IPS-18c (cell line): ENCODE measurements at regions not wholly inside any gene's neighbourhood (a gene's known extent, or its start where the extent isn't known, plus 50 kb on each side); places are given as distances from the start of the nearest gene placed in this dataset.

Experiments
- H3K4me3 ChIP-seq: 2 replicates; pipeline ENCODE4 v1.7.0; 2013; ENCODE audit warnings: low read depth, mild to moderate bottlenecking, low read length, moderate library complexity; ENCODE audit not compliant: insufficient read depth
- H3K9me3 ChIP-seq: one replicate; pipeline ENCODE4 v1.6.1; 2013; ENCODE audit warnings: mild to moderate bottlenecking, low read length, moderate library complexity; ENCODE audit not compliant: control insufficient read depth, insufficient read depth

DNA sequence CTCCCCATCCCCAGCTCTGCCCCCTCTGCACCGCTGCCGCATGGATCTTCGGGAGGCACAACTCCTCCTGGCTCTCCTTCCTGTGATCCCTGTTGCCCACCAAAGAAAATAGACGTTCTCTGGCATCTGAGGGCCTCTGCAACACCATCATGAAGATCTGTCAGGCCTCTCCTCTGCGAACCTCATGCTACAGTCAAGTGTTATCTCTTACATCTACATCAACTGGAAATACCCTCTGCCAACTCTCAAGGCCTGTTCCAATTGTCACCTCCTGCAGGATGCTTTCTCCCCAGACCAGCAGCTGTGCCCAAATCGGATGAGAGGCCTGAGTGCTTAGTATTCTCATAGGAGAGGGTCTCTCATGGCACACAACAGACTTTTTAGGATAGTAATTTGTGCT, 478.4 kb downstream of the BCL11A start:
- no peaks in the 10 kb centered on the region for H3K9me3 ChIP-seq

DNA sequence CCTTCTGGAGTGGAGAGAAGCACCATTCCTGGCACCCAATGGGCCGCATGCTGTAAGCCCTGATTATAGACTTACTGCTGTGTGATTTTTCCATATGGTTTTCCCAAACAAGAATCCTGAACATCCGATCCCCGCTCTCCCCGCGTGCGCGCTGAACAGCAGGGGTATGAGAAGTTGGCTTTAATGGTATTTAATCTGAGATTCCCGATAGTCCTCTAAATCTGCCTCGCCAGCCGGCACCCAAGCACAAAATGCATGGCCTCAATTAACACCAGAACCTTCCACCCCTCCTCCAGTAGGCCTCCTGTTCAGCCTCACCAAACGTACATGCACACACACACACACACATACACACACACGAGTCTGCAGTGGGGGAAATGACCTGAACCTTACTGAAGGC, 480.3 kb downstream of the BCL11A start:
- Histone ChIP-seq H3K9me3 (no peaks in the 10 kb centered on the region), H3K4me3 (no peak overlapping the region)

More for the DNA sequence above, 478.4 kb downstream of the BCL11A start:
- H3K4me3 ChIP-seq = no peak overlapping the region

DNA sequence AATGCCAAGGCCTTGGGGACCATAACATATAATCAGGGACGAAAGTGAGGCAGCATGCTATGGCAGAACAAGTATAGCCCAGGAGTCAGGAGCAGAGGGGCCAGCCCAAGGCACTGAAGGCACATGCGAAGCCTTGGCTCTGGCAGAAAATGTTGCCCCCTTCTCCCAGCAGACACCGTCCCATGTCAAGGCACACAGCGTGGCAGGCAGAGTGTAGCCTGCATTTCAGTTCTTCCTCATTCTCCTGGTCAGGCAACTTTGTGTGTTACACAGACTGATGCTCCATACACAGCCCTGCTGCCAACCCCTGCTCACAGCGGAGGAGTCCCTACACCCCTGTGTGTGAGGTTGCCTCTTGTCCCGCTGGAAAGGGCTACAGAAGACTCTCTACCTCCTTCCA, 480.8 kb downstream of the BCL11A start:
- no peak overlapping the region for H3K4me3 ChIP-seq
- no peaks in the 10 kb centered on the region for H3K9me3 ChIP-seq

DNA sequence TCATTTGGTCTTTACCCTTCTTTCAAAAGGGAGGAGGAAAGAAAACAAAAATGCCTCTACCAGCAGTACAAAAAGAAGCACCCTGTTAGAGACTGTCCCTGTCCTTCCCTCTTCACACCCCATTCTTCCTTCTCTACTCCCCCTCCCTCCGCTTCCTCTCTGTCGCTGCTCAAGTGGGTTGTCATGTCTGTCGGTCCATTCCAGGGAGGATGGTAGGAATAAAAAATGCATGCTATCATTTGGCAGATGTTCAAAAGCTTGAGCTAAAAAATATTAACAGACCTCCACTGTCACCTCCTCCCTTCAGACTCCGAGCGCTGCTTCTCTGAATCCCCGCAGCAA, 482.0 kb downstream of the BCL11A start:
- H3K4me3 ChIP-seq = no peak overlapping the region
- no peaks in the 10 kb centered on the region for H3K9me3 ChIP-seq

DNA sequence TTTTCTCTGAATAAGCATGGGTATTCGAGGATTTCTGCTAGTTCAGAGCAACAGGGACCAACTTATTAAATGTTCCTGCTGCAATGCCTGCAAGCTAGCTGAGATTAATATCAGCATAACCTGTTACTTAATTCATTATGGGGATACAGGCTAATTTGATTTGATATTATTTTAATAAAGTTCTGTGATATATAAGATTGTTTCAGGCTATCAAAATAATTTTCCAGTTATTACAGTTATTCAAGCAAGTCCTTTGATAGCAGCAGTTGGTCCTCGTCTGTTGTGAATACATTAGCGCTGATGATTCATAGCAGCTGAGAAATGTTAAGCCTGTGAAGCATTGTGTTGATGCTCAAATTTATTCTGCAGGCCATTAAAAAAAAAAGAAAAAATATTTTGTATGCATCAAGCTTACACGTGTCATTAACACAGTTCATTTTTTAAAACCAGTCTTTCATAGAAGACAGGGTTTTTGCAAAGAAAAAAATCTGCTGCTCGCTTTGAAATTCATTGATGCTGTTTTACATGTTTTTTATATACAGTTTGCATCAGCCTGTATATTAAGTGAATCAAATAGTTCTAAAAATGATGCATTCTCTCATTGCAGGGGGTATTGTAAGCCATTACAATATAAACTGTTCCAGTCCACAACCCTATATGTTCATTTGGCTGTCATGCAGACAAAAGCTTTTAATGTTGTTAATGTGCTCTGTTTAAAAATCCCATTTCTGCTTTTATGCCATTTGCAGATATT, 482.5 kb downstream of the BCL11A start:
- no peaks in the 10 kb centered on the region for H3K9me3 ChIP-seq
- H3K4me3 ChIP-seq = no peak overlapping the region

DNA sequence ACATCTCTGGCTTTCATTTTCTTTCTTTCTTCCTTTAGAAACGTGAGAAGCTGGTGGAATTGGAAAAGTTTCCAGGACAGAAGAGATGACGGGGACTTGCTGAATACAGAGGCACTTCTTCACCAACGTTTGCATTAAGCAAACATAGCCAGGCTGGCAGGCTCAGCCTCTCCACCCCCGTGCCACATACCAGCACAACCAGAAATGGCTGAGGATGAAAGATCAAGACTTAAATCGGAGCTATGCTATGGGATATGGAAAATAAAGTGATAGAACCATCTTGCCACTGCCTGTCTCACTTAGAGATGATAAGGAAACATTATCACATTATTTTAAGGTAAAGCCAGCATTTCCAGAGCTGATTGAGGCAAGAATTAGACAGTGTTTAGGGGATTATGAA, 483.3 kb downstream of the BCL11A start:
- H3K4me3 ChIP-seq = no peak overlapping the region
- H3K9me3 ChIP-seq = no peaks in the 10 kb centered on the region

DNA sequence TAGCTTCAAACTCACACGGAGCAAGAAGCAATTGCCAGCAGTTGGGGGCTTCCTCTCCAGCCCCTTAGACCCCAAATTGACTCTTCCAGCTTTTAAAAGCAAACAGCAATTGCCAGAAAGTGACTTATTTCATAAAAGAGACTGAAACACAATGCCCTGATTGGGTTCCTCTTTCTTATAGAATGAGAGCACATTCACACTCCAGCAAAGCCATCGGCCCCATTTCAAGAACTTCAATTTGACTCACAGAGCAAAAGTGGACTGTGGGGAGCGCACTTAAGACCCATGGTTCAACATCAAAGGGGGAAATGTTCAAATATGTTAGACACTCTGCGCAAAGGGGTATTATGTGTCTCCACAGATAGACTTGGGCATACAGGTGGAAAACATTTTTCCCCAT, 484.7 kb downstream of the BCL11A start:
- Histone ChIP-seq H3K4me3 (no peak overlapping the region), H3K9me3 (no peaks in the 10 kb centered on the region)

DNA sequence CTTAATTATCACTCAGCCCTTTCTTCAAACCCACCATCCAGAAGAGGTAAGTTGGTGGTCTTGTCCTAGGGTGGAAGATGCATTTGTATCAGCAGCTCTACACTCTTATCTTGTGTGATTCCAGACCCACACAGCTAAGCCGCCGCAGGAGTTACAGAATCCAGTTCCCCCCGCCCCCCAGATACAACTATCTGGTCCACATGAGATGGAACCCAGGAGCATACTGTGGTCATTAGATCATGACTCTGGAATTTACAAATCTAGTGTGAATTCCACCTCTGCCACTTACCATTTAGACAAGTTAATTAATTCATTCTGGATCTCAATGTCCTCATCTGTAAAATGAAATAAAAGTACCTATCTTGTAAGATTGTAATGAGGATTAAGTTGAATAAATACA, 486.4 kb downstream of the BCL11A start:
- Histone ChIP-seq H3K4me3 (no peak overlapping the region), H3K9me3 (no peaks in the 10 kb centered on the region)

DNA sequence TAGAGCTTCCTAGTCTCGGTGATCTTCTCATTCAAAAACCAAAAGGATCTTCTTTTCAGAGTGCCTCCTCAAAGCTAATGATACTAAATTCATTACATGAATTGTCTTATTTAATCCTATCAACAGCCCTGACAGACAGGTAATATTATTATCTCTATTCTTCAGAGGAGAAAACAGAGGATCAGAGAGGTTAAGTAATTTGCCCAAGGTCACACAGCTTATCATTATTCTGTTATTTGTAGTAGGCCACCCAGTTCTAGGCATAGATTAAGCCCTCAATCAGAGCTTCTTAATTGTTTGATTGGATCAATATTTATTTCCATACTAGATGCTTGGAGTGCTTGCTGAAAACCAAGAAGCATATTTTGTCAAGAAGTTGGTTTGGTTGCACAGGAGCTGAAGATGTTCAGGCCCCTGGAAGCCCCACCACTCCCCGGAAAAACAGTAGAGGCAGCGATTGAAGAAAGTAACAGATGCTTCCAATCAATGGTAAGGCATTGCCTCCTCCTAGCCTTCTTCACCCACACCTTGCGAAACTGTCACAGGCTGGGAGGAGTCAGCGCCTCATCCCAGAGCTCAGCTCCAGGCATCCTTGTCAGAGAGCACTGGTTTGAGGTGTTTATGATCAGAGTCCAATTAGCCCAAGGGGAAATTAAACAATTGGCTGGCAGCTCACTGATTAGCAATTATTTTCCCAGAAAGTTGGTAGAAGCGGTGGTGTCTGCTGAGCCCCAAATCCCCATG, 487.2 kb downstream of the BCL11A start:
- H3K9me3 ChIP-seq = no peaks in the 10 kb centered on the region
- H3K4me3 ChIP-seq = no peak overlapping the region

DNA sequence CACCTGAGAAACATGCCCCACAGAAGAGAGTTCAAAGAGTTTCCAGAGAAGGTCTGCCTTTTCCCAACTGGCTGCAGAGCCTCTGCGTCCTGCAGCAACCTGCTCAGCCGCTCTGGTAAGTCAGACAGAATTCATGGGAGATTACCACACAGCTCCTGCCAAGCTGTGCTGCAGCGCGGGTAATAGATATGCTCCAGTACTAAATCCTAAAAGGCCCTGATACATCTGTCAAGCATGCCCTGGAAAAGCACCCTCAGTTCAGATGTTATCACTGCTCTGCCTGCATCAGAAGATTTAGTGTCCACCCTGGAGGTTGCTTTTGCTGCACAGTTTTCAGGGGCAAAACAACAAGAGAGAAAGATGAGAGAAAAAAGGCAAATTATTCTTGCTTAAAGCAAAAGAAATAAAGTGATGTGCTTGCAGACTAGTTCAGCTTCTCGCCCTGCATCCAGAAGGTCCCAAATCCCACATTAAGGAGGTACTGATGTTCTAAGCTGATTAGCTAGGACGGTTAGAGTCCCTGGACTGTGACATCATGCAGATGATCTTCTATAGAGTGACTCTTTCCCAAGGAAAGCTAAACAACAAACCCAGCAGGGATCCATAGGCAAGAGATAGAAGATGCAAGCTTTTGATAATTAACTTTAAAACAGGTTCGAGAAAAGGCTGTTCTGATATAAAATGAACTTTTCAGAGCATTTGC, 488.6 kb downstream of the BCL11A start:
- H3K4me3 ChIP-seq = no peak overlapping the region
- H3K9me3 ChIP-seq = no peaks in the 10 kb centered on the region

DNA sequence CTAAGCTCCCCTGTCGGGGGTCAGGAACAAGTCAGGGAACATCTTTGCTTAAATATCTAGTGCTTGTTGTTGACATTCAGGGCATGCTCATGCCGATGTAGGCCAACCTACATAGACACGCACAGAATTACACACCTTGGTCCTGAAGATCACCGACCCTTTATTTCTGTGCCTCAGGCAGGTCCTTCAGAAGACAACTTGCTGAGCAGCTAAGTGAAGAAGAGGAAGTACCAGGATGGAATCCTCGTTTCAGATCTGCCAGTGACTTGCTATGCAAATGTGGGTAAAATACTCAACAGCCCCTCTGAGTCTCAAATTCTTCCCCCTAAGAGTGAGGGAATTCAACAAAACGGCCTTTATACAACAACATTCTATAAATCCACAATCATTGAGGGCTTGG, 494.7 kb downstream of the BCL11A start:
- Histone ChIP-seq H3K9me3 (no peaks in the 10 kb centered on the region), H3K4me3 (no peak overlapping the region)

DNA sequence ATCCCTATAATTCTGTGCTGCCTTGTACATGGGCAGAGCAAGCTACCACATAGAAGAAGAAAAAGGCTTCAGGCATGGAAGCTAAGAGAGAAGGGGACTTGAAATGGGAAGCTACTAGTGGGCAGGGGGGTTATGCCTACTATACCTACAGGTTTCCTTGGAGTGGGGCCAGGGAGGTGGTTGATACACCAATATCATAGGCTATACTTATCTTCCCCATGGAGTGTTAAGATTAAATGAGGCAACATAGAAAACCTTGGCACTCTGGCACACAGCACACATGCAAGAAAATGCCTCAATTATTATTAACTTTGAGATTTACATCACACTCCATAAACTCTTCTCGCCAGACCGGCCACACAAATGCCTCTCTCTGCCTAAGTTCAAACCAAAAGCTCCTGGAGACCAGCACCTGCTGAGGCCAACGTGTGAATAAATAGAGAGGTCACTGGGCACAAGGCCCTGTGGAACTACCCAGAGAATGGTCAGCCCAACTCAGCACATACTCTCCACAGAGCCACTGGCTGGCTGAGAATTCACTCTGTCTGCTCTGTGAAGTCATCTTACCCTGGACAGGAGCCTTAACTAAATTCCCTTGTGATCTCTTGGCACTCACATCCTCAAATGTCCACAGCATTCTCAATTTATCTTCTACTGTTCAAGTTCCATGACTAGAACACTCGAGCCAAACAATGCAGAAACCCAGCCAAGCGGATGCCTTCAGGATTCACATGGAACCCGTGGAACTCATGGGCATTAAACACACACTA, 498.7 kb downstream of the BCL11A start:
- Histone ChIP-seq H3K9me3 (no peaks in the 10 kb centered on the region), H3K4me3 (no peak overlapping the region)

DNA sequence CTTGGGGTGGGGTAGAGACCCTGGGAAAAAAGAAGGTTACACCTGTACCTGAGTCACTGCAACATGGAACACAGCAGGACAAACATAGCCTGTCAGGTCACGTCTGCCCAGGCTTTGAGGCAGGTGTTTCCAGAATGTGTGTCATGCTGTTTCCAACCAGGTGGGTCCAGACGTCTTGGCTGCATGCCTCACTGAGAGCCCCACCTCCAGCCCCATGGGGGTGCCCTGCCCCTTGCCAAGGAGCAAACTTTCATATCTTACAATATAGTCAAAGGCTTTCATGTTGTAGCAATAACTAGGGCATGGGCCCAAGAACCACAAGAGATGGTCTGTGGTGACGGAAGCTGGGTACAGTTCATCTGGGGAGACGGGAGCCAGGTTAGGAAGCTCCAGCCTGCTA, 499.7 kb downstream of the BCL11A start:
- no peak overlapping the region for H3K4me3 ChIP-seq

DNA sequence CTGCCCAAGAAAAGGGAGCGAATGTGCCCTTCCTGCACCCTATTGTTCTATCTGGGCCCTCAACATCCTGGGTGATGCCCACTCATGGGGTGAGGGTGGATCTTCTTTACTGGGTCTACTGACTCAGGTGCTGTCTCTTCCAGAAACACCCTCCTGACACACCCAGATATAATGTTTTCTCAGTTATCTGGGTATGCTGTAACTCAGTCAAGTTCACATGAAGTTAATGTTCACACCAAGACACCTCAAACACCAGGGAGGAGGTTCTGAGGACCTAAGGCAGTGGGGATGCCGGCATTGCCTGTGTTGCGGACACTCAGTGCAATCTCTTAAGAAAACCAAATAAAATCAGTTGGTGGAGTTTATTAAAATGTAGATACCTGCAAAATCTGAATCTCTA, 500.9 kb downstream of the BCL11A start:
- Histone ChIP-seq H3K9me3 (no peaks in the 10 kb centered on the region), H3K4me3 (no peak overlapping the region)

More for the DNA sequence above, 499.7 kb downstream of the BCL11A start:
- H3K9me3 ChIP-seq = no peaks in the 10 kb centered on the region

DNA sequence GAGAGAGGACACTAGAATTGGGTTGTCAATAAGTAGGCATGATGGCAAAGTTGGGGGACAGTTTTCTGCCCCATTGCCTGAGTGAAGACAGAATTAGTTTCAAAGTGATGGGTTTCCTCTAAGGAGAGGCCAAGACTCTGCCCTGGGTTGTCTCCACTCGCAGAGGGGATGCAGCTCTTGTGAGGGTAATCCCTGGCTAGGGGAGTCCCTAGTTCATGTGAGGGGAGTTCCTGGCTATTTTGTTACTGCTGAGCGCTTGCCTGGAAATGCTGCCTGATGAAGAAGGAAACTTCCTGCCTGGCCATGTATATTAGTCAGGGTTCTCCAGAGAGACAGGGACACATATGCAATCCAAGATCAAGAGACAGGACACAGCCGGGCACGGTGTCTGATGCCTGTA, 501.5 kb downstream of the BCL11A start:
- H3K4me3 ChIP-seq = no peak overlapping the region
- H3K9me3 ChIP-seq = no peaks in the 10 kb centered on the region

DNA sequence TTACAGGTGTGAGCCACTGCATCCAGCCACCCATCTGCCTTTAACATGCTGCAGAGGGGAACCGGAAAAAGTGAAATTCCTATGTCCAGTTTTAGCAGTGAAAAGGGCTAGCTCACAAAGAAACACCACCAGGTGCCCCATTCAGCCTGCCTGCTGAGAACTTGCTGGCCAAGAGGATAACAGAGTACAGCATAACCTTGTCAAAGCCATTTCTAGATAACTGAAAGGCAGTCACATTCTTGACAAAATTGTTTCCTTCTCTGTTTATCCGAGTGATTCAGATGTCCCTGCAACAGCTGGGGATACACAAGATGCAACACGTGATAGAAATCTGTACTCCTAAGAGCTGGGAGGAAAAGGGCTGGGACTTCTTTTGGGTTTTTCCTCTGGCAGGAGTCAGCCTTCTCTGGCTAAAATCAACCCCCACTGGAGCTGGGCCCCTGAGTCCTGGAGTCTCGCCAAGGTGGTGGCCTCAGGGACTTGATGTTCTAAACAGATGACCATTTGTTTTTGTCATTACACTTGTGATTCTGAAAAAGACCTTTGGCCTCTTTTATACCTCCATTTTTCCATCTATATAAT, 505.4 kb downstream of the BCL11A start:
- Histone ChIP-seq H3K4me3 (no peak overlapping the region), H3K9me3 (no peaks in the 10 kb centered on the region)

DNA sequence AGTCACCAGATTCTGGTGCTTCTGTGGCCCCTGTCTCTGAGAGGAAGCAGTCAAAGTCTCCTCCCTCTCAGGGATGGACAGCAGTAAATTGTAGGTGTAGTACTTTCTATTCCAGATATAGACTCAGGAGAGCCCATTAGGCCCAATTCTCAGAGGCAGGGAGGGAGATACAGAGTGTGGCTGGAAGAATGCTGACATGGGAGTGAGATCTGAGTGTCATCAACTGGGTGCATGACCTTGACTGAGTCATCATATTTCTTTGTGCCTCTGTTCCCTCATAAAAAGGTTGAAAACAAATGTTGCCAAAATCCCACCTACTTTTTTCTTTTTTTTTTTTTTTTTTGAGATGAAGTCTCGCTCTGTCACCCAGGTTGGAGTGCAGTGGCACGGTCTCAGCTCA, 506.1 kb downstream of the BCL11A start:
- no peaks in the 10 kb centered on the region for H3K9me3 ChIP-seq
- no peak overlapping the region for H3K4me3 ChIP-seq
